H9 (cell line): ENCODE measurements at regions not wholly inside any gene's neighbourhood (a gene's known extent, or its start where the extent isn't known, plus 50 kb on each side); places are given as distances from the start of the nearest gene placed in this dataset.

Source experiments
- DNase-seq: peaks from one replicate; pipeline ENCODE4 v3.0.0-alpha.2; 2017
- H2AFZ ChIP-seq: one replicate; pipeline ENCODE4 v1.6.1; 2013; ENCODE audit warnings: mild to moderate bottlenecking, low read length, control low read depth, moderate library complexity
- H2AK5ac ChIP-seq: 2 replicates; pipeline ENCODE4 v1.6.1; 2013; ENCODE audit warnings: low read length, control low read depth, mixed read lengths; ENCODE audit not compliant: insufficient read length
- H2BK120ac ChIP-seq: one replicate; pipeline ENCODE4 v1.6.1; 2013; ENCODE audit warnings: low read depth, mild to moderate bottlenecking, low read length, control low read depth, inconsistent platforms; ENCODE audit not compliant: poor library complexity, severe bottlenecking
- H2BK12ac ChIP-seq: 2 replicates; pipeline ENCODE4 v1.6.1; 2013; ENCODE audit warnings: low read length, control low read depth, mixed read lengths, low read depth; ENCODE audit not compliant: insufficient read length
- H2BK15ac ChIP-seq: 2 replicates; pipeline ENCODE4 v1.6.1; 2013; ENCODE audit warnings: low read depth, low read length, control low read depth
- H2BK20ac ChIP-seq: one replicate; pipeline ENCODE4 v1.6.1; 2013; ENCODE audit warnings: low read depth, mild to moderate bottlenecking, low read length, control low read depth, inconsistent platforms; ENCODE audit not compliant: poor library complexity, severe bottlenecking
- H2BK5ac ChIP-seq: 2 replicates; pipeline ENCODE4 v1.6.1; 2013; ENCODE audit warnings: low read length, control low read depth, mixed read lengths; ENCODE audit not compliant: insufficient read length
- H3K14ac ChIP-seq: 2 replicates; pipeline ENCODE4 v1.6.1; 2013; ENCODE audit warnings: low read length, control low read depth; ENCODE audit not compliant: insufficient read depth
- H3K18ac ChIP-seq: 2 replicates; pipeline ENCODE4 v1.6.1; 2013; ENCODE audit warnings: low read depth, mild to moderate bottlenecking, mixed read lengths, low read length, control low read depth; ENCODE audit not compliant: insufficient read length
- H3K23ac ChIP-seq: 2 replicates; pipeline ENCODE4 v1.6.1; 2013; ENCODE audit warnings: low read length, control low read depth, mixed read lengths, low read depth; ENCODE audit not compliant: insufficient read length
- H3K23me2 ChIP-seq: 2 replicates; pipeline ENCODE4 v1.6.1; 2013; ENCODE audit warnings: low read depth, mild to moderate bottlenecking, mixed read lengths, low read length, control low read depth; ENCODE audit not compliant: insufficient read length, poor library complexity, severe bottlenecking
- H3K27ac ChIP-seq: 2 replicates; pipeline ENCODE4 v1.5.1; 2013; ENCODE audit warnings: low read length, control low read depth, mixed read lengths, low read depth; ENCODE audit not compliant: insufficient read length
- H3K27me3 ChIP-seq: 2 replicates; pipeline ENCODE4 v1.6.1; 2013; ENCODE audit warnings: low read length, control low read depth, inconsistent platforms; ENCODE audit not compliant: insufficient read depth
- H3K4ac ChIP-seq: 2 replicates; pipeline ENCODE4 v1.6.1; 2013; ENCODE audit warnings: low read depth, mild to moderate bottlenecking, control low read depth, inconsistent platforms, low read length, moderate library complexity
- H3K4me1 ChIP-seq: 2 replicates; pipeline ENCODE4 v1.6.1; 2013; ENCODE audit warnings: low read length, control low read depth, inconsistent platforms; ENCODE audit not compliant: insufficient read depth
- H3K4me2 ChIP-seq: 2 replicates; pipeline ENCODE4 v1.6.1; 2013; ENCODE audit warnings: low read length, control low read depth, mixed read lengths; ENCODE audit not compliant: insufficient read length, insufficient read depth
- H3K56ac ChIP-seq: 2 replicates; pipeline ENCODE4 v1.6.1; 2013; ENCODE audit warnings: low read depth, mild to moderate bottlenecking, mixed read lengths, low read length, control low read depth; ENCODE audit not compliant: insufficient read length
- H3K79me1 ChIP-seq: 2 replicates; pipeline ENCODE4 v1.6.1; 2013; ENCODE audit warnings: low read depth, mild to moderate bottlenecking, moderate library complexity, low read length, control low read depth, inconsistent platforms; ENCODE audit not compliant: insufficient read depth, poor library complexity, severe bottlenecking
- H3K79me2 ChIP-seq: 2 replicates; pipeline ENCODE4 v1.6.1; 2013; ENCODE audit warnings: low read length, control low read depth, inconsistent platforms; ENCODE audit not compliant: insufficient read depth
- H3K9ac ChIP-seq: 2 replicates; pipeline ENCODE4 v1.6.1; 2013; ENCODE audit warnings: low read length, control low read depth, mixed read lengths; ENCODE audit not compliant: insufficient read length; ENCODE audit errors: extremely low read depth
- H3K9me3 ChIP-seq: one replicate; pipeline ENCODE4 v1.6.1; 2013; ENCODE audit warnings: low read depth, low read length, inconsistent platforms; ENCODE audit not compliant: control insufficient read depth
- H3T11ph ChIP-seq: one replicate; pipeline ENCODE4 v1.6.1; 2013; ENCODE audit warnings: mild to moderate bottlenecking, low read length, control low read depth, inconsistent platforms
- H4K20me1 ChIP-seq: one replicate; pipeline ENCODE4 v1.6.1; 2013; ENCODE audit not compliant: control insufficient read depth, insufficient read length, insufficient read depth
- H4K5ac ChIP-seq: 2 replicates; pipeline ENCODE4 v1.6.1; 2013; ENCODE audit warnings: low read depth, mild to moderate bottlenecking, mixed read lengths, low read length, control low read depth; ENCODE audit not compliant: insufficient read length
- H4K8ac ChIP-seq: replicated peaks from 2 replicates; pipeline ENCODE4 v1.6.1; 2013; ENCODE audit warnings: low read length, control low read depth, mixed read lengths, low read depth; ENCODE audit not compliant: insufficient read length
- H4K91ac ChIP-seq: 2 replicates; pipeline ENCODE4 v1.6.1; 2013; ENCODE audit warnings: low read depth, mild to moderate bottlenecking, moderate library complexity, mixed read lengths, low read length, control low read depth; ENCODE audit not compliant: insufficient read length
- H3K27ac Mint-ChIP-seq, 3 experiments: 2 replicates in 2 of 3; 3 replicates in 1 of 3; pipeline ENCODE4 v1.8.0; 2020 to 2021; ENCODE audit warnings: mixed read lengths in 3 of 3, mild to moderate bottlenecking in 1 of 3, moderate library complexity in 1 of 3
- H3K27me3 Mint-ChIP-seq: 2 replicates; pipeline ENCODE4 v1.8.0; 2021; ENCODE audit warnings: low read depth, mild to moderate bottlenecking, moderate library complexity, mixed read lengths
- H3K36me3 Mint-ChIP-seq, 3 experiments: 2 replicates in 2 of 3; 3 replicates in 1 of 3; pipeline ENCODE4 v1.8.0; 2020 to 2021; ENCODE audit warnings: low read depth in 3 of 3, mixed read lengths in 3 of 3; ENCODE audit not compliant: insufficient read depth in 1 of 3
- H3K4me1 Mint-ChIP-seq, 2 experiments: 2 replicates each; pipeline ENCODE4 v1.8.0; 2020; ENCODE audit warnings: mixed read lengths in 2 of 2
- H3K4me3 Mint-ChIP-seq, 2 experiments: 2 replicates in 1 of 2; 3 replicates in 1 of 2; pipeline ENCODE4 v1.8.0; 2020 to 2021; ENCODE audit warnings: mild to moderate bottlenecking in 2 of 2, mixed read lengths in 2 of 2, moderate library complexity in 1 of 2
- H3K9me3 Mint-ChIP-seq, 2 experiments: 2 replicates in 1 of 2; 3 replicates in 1 of 2; pipeline ENCODE4 v1.8.0; 2020; ENCODE audit warnings: mild to moderate bottlenecking in 2 of 2, mixed read lengths in 2 of 2, moderate library complexity in 1 of 2
- CTCF ChIP-seq: fragments of 200-600 bp; sonication (generic); conservative IDR thresholded peaks from 3 replicates; pipeline ENCODE4 v1.8.0; 2021; ENCODE audit warnings: antibody characterized with exemption, mild to moderate bottlenecking
- WGBS: extraction: QIAGEN DNeasy Blood & Tissue Kit; methylation state at CpG from one replicate; pipeline ENCODE4 v1.1.7; 2013; ENCODE audit warnings: missing lambda C conversion rate, low lambda C conversion rate, mixed read lengths; ENCODE audit not compliant: insufficient read length; ENCODE audit errors: extremely low coverage; 5-methylcytosine and 5-hydroxymethylcytosine counted together

GRCh38 chrX:25503826-25504225 is 488.1 kb upstream of the ARX start:
- Histone ChIP-seq H3K27me3 (no peaks in the 10 kb centered on the region), H4K91ac (no peak overlapping the region), H3K4me1 (no peaks in the 10 kb centered on the region), H3K4me2 (no peak overlapping the region), H2AFZ (no peak overlapping the region), H3K4ac (no peak overlapping the region), H2BK5ac (no peak overlapping the region), H2AK5ac (no peak overlapping the region), H3K9me3 (peaks cover 17% of the 10 kb centered on the region), H3T11ph (no peak overlapping the region), H3K23me2 (no peaks in the 10 kb centered on the region), H3K27ac (no peak overlapping the region), H3K18ac (no peak overlapping the region), H2BK15ac (no peak overlapping the region), H3K14ac (no peak overlapping the region), H3K79me1 (no peaks in the 10 kb centered on the region), H4K5ac (no peak overlapping the region), H4K20me1 (no peaks in the 10 kb centered on the region), H3K79me2 (no peaks in the 10 kb centered on the region), H2BK120ac (no peak overlapping the region), H3K9ac (no peak overlapping the region), H4K8ac (no peak overlapping the region), H2BK20ac (no peak overlapping the region), H2BK12ac (no peak overlapping the region), H3K56ac (no peak overlapping the region), H3K23ac (no peak overlapping the region)
- Mint-ChIP-seq H3K36me3 (0 out of 7 replicates have a peak, but pooled peaks cover 0 to 2% (median 0%) of the 10 kb centered on the region in 3 experiments), H3K27me3 (no peaks in the 10 kb centered on the region), H3K27ac (no peak overlapping the region), H3K4me3 (no peak overlapping the region), H3K9me3 (peaks cover 47 to 56% of the 10 kb centered on the region in 2 experiments), H3K4me1 (peaks cover 0 to 3% of the 10 kb centered on the region in 2 experiments; a peak in 3 of 4 replicates)
- DNase-seq: no peak
- no peak for TF ChIP-seq CTCF
- WGBS: no CpG with 5 or more reads among the region's 3 CpGs
